HAP-1 (cell line): ENCODE measurements at regions not wholly inside any gene's neighbourhood (a gene's known extent, or its start where the extent isn't known, plus 50 kb on each side); places are given as distances from the start of the nearest gene placed in this dataset.
"Not testable (repeated sequence)": the region's sequence is repeated elsewhere in the genome, so short reads cannot be mapped to it uniquely, and the experiment has no call there.

Experiments used
- DNase-seq, 2 experiments: peaks; one replicate each; pipeline ENCODE4 v3.0.0-alpha.2; 2016 to 2020; ENCODE audit warnings: low spot score in 2 of 2
- H3K27me3 ChIP-seq: fragments of 250-450 bp; sonication (Bioruptor Pico); 2 replicates; pipeline ENCODE4 v1.5.1; 2020; ENCODE audit warnings: low read depth, mild to moderate bottlenecking, moderate library complexity
- H3K36me3 ChIP-seq: fragments of 250-450 bp; sonication (Bioruptor Pico); replicated peaks from 2 replicates; pipeline ENCODE4 v1.5.1; 2020; ENCODE audit warnings: mild to moderate bottlenecking
- H3K4me1 ChIP-seq: fragments of 250-450 bp; sonication (Bioruptor Pico); 2 replicates; pipeline ENCODE4 v1.5.1; 2020; ENCODE audit warnings: mild to moderate bottlenecking
- H3K4me3 ChIP-seq: fragments of 250-450 bp; sonication (Bioruptor Pico); 2 replicates; pipeline ENCODE4 v1.5.1; 2020; ENCODE audit warnings: mild to moderate bottlenecking, moderate library complexity
- H3K9me3 ChIP-seq: fragments of 250-450 bp; sonication (Bioruptor Pico); 2 replicates; pipeline ENCODE4 v1.5.1; 2020; ENCODE audit warnings: mild to moderate bottlenecking, moderate library complexity
- in situ Hi-C: fragments of 300-500 bp; cut with MboI; formaldehyde crosslinking; loops from 3 replicates; pipeline ENCODE4 v1.14.3; 2020; ENCODE audit warnings: low sequenced_read_pairs, inconsistent platforms, mixed read lengths

GRCh38 chr1:223014142-223014873, 128.7 kb downstream of the TLR5 start:
- Histone ChIP-seq H3K9me3 (no peaks in the 10 kb centered on the region), H3K27me3 (0 out of 2 replicates have a peak, but pooled peaks cover 3% of the 10 kb centered on the region), H3K4me1 (no peaks in the 10 kb centered on the region), H3K4me3 (no peak overlapping the region), H3K36me3 (no peaks in the 10 kb centered on the region)
- in situ Hi-C loops = no loop called here
- no peak for DNase-seq

- in situ Hi-C loops = no loop called here
- no peaks in the 10 kb centered on the region for H3K9me3 ChIP-seq
- no peaks in the 10 kb centered on the region for H3K36me3 ChIP-seq
- no peaks in the 10 kb centered on the region for H3K4me1 ChIP-seq
- DNase-seq = no peak
- no peak overlapping the region for H3K4me3 ChIP-seq
- no peaks in the 10 kb centered on the region for H3K27me3 ChIP-seq
These were observed 126.7 kb downstream of the TLR5 start for GRCh38 chr1:223016381-223016780.

GRCh38 chr1:223016890-223017289, 126.2 kb downstream of the TLR5 start:
- H3K36me3 ChIP-seq = no peaks in the 10 kb centered on the region
- in situ Hi-C loops = no loop called here
- DNase-seq = no peak

GRCh38 chr1:223017291-223017690, 125.8 kb downstream of the TLR5 start:
- H3K9me3 ChIP-seq = no peaks in the 10 kb centered on the region
- in situ Hi-C loops = no loop called here
- H3K4me1 ChIP-seq = no peaks in the 10 kb centered on the region
- DNase-seq = no peak
- H3K4me3 ChIP-seq = no peak overlapping the region
- no peaks in the 10 kb centered on the region for H3K36me3 ChIP-seq
- no peaks in the 10 kb centered on the region for H3K27me3 ChIP-seq

More at GRCh38 chr1:223016890-223017289, 126.2 kb downstream of the TLR5 start:
- no peaks in the 10 kb centered on the region for H3K27me3 ChIP-seq
- H3K9me3 ChIP-seq = no peaks in the 10 kb centered on the region
- H3K4me1 ChIP-seq = no peaks in the 10 kb centered on the region
- no peak overlapping the region for H3K4me3 ChIP-seq

- H3K4me3 ChIP-seq = no peak overlapping the region
- H3K36me3 ChIP-seq = no peaks in the 10 kb centered on the region
- no peaks in the 10 kb centered on the region for H3K4me1 ChIP-seq
- in situ Hi-C loops = no loop called here
- H3K27me3 ChIP-seq = no peaks in the 10 kb centered on the region
- no peak for DNase-seq
- no peaks in the 10 kb centered on the region for H3K9me3 ChIP-seq
These were observed 124.5 kb downstream of the TLR5 start for GRCh38 chr1:223018534-223018933.

- no peaks in the 10 kb centered on the region for H3K9me3 ChIP-seq
- DNase-seq = no peak
- no peak overlapping the region for H3K4me3 ChIP-seq
- in situ Hi-C loops = no loop called here
- H3K27me3 ChIP-seq = no peaks in the 10 kb centered on the region
- H3K36me3 ChIP-seq = no peaks in the 10 kb centered on the region
- H3K4me1 ChIP-seq = no peaks in the 10 kb centered on the region
These were observed 123.8 kb downstream of the TLR5 start for GRCh38 chr1:223019256-223019655.

- in situ Hi-C loops = no loop called here
- Histone ChIP-seq H3K4me1 (no peaks in the 10 kb centered on the region), H3K27me3 (no peaks in the 10 kb centered on the region), H3K9me3 (no peaks in the 10 kb centered on the region), H3K36me3 (no peaks in the 10 kb centered on the region), H3K4me3 (no peak overlapping the region)
- DNase-seq = no peak
These were observed 122.3 kb downstream of the TLR5 start for GRCh38 chr1:223020770-223021169.

GRCh38 chr1:223022641-223023473, 120.2 kb downstream of the TLR5 start:
- Histone ChIP-seq H3K9me3 (no peaks in the 10 kb centered on the region), H3K4me3 (no peak overlapping the region), H3K4me1 (no peaks in the 10 kb centered on the region), H3K36me3 (no peaks in the 10 kb centered on the region), H3K27me3 (no peaks in the 10 kb centered on the region)
- peak in 1 of 2 experiments; percentile 44 for DNase-seq
- in situ Hi-C loops = no loop called here

- Histone ChIP-seq H3K27me3 (no peaks in the 10 kb centered on the region), H3K4me1 (no peaks in the 10 kb centered on the region), H3K36me3 (no peaks in the 10 kb centered on the region), H3K4me3 (no peak overlapping the region), H3K9me3 (no peaks in the 10 kb centered on the region)
- in situ Hi-C loops = no loop called here
- DNase-seq = no peak
These were observed 119.2 kb downstream of the TLR5 start for GRCh38 chr1:223023863-223024262.

- DNase-seq, H3K9me3 ChIP-seq, H3K4me1 ChIP-seq, H3K27me3 ChIP-seq, in situ Hi-C loops, H3K4me3 ChIP-seq, H3K36me3 ChIP-seq: not testable (repeated sequence)
These were observed 118.6 kb downstream of the TLR5 start for GRCh38 chr1:223024486-223024885.

GRCh38 chr1:223025190-223025734, 117.8 kb downstream of the TLR5 start:
- H3K4me3 ChIP-seq, DNase-seq, H3K36me3 ChIP-seq, H3K4me1 ChIP-seq, in situ Hi-C loops, H3K9me3 ChIP-seq, H3K27me3 ChIP-seq: not testable (repeated sequence)

- in situ Hi-C loops, H3K9me3 ChIP-seq, H3K27me3 ChIP-seq, H3K4me3 ChIP-seq, H3K36me3 ChIP-seq, DNase-seq, H3K4me1 ChIP-seq: not testable (repeated sequence)
These were observed 116.4 kb downstream of the TLR5 start for GRCh38 chr1:223026639-223027038.

- in situ Hi-C loops = no loop called here
- DNase-seq = no peak
- Histone ChIP-seq H3K9me3 (no peaks in the 10 kb centered on the region), H3K4me3 (no peak overlapping the region), H3K27me3 (no peaks in the 10 kb centered on the region), H3K4me1 (no peaks in the 10 kb centered on the region), H3K36me3 (no peaks in the 10 kb centered on the region)
These were observed 112.9 kb downstream of the TLR5 start for GRCh38 chr1:223029985-223030769.
